HG03521 (cell line): ENCODE measurements at regions not wholly inside any gene's neighbourhood (a gene's known extent, or its start where the extent isn't known, plus 50 kb on each side); places are given as distances from the start of the nearest gene placed in this dataset.

Experiments
- ATAC-seq: cut with Tn5 transposase; IDR thresholded peaks from one replicate; pipeline ENCODE4 v1.9.1; 2021; ENCODE audit warnings: mild to moderate bottlenecking, moderate library complexity; ENCODE audit not compliant: unreplicated experiment

GRCh38 chr2:145851730-145852129 is 1331.8 kb upstream of the ZEB2 start:
- ATAC-seq = no peak

GRCh38 chr2:145849466-145849865 is 1329.5 kb upstream of the ZEB2 start:
- ATAC-seq = no peak

- no peak for ATAC-seq
Measured at GRCh38 chr2:145846982-145847381, 1327.1 kb upstream of the ZEB2 start.

GRCh38 chr2:145845923-145846322 is 1326.0 kb upstream of the ZEB2 start:
- no peak for ATAC-seq

- no peak for ATAC-seq
Measured at GRCh38 chr2:145845207-145845894, 1325.4 kb upstream of the ZEB2 start.

GRCh38 chr2:145841973-145842372 is 1322.1 kb upstream of the ZEB2 start:
- ATAC-seq = no peak

GRCh38 chr2:145836986-145837385 is 1317.1 kb upstream of the ZEB2 start:
- ATAC-seq = no peak

GRCh38 chr2:145835665-145836064 is 1315.7 kb upstream of the ZEB2 start:
- ATAC-seq = no peak

GRCh38 chr2:145832681-145833080 is 1312.8 kb upstream of the ZEB2 start:
- no peak for ATAC-seq

- ATAC-seq = no peak
Measured at GRCh38 chr2:145829931-145830330, 1310.0 kb upstream of the ZEB2 start.

GRCh38 chr2:145827235-145827634 is 1307.3 kb upstream of the ZEB2 start:
- ATAC-seq = no peak

GRCh38 chr2:145824384-145824783 is 1304.5 kb upstream of the ZEB2 start:
- ATAC-seq = no peak

- ATAC-seq = no peak
Measured at GRCh38 chr2:145822892-145823534, 1303.1 kb upstream of the ZEB2 start.

- no peak for ATAC-seq
Measured at GRCh38 chr2:145820651-145821050, 1300.7 kb upstream of the ZEB2 start.

- ATAC-seq = no peak
Measured at GRCh38 chr2:145818890-145819504, 1299.1 kb upstream of the ZEB2 start.

GRCh38 chr2:145815933-145816332 is 1296.0 kb upstream of the ZEB2 start:
- no peak for ATAC-seq

GRCh38 chr2:145813481-145813880 is 1293.6 kb upstream of the ZEB2 start:
- no peak for ATAC-seq

GRCh38 chr2:145812165-145812554 is 1292.2 kb upstream of the ZEB2 start:
- ATAC-seq = no peak

- ATAC-seq = no peak
Measured at GRCh38 chr2:145811276-145812164, 1291.6 kb upstream of the ZEB2 start.

GRCh38 chr2:145807968-145808367 is 1288.0 kb upstream of the ZEB2 start:
- ATAC-seq = no peak

- no peak for ATAC-seq
Measured at GRCh38 chr2:145807554-145807953, 1287.6 kb upstream of the ZEB2 start.
